ENCODE measurements at regions not wholly inside any gene's neighbourhood (a gene's known extent, or its start where the extent isn't known, plus 50 kb on each side); places are given as distances from the start of the nearest gene placed in this dataset.

- DNase-seq = no peak
Measured at GRCh38 chr1:29502225-29502910, 266.0 kb downstream of the PTPRU start.

GRCh38 chr1:29501227-29501976 is 265.1 kb downstream of the PTPRU start:
- DNase-seq = no peak

GRCh38 chr1:29500651-29501050 is 264.3 kb downstream of the PTPRU start:
- no peak for DNase-seq

DNA sequence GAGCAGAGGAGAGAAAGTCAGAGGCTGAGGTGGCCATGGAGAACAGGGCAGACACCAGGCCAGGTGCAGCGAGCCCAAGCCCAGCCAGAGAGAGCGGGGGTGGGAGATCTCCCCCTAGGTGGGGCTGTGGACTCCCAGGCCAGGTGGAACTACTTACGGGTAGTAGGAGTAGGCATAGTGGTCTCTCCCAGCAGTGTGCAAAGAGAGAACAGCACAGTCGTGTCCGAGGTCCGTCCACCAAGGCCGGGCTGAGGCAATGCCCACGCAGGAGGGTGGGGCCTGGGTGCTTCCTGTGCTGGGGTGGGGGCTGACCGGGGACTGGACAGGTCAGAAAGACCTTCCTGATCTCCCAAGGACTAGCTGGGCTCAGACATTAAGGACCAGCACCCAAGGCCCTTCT is 263.7 kb downstream of the PTPRU start:
- no peak for DNase-seq

GRCh38 chr1:29499104-29499650 is 262.9 kb downstream of the PTPRU start:
- DNase-seq = no peak

GRCh38 chr1:29498126-29499103 is 262.1 kb downstream of the PTPRU start:
- no peak for DNase-seq

DNA sequence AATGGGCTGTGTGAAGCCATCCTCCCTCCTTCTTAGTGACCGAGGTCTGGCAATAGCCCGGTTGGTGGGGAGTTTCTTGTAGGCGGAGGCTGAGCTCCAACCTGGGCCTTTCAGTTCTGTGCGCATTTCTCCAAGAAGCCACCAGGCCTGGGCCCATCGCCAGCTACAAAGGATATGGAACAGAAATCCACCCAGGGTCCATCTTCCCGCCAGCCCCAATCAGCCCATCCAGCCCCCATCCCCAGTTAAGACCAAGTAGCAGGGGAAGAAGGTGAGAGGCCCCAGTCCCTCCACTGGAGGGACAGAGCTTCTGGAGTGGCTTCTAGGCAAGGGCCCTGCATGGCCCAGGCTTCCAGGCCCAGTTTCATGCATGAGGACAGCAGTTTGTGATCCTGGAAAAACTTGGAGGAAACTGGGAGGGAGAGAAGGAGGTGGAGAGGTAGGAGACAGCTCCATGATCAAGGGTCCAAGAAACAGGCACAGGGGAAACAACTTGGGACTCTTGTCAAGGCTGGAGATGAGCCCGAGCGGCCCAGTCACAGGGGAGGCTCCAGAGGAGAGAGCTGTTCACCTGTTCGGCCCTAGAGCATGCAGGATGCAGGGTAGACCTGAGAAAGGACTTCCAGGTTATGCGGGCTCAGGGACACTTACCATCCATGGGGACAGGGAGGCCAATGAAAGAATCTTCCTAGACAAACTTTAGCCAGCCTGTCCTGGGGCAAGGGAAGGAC is 261.2 kb downstream of the PTPRU start:
- DNase-seq = no peak

GRCh38 chr1:29496701-29497100 is 260.4 kb downstream of the PTPRU start:
- DNase-seq = no peak

GRCh38 chr1:29490204-29490934 is 254.0 kb downstream of the PTPRU start:
- no peak for DNase-seq

GRCh38 chr1:29489471-29489870 is 253.1 kb downstream of the PTPRU start:
- DNase-seq = no peak

DNA sequence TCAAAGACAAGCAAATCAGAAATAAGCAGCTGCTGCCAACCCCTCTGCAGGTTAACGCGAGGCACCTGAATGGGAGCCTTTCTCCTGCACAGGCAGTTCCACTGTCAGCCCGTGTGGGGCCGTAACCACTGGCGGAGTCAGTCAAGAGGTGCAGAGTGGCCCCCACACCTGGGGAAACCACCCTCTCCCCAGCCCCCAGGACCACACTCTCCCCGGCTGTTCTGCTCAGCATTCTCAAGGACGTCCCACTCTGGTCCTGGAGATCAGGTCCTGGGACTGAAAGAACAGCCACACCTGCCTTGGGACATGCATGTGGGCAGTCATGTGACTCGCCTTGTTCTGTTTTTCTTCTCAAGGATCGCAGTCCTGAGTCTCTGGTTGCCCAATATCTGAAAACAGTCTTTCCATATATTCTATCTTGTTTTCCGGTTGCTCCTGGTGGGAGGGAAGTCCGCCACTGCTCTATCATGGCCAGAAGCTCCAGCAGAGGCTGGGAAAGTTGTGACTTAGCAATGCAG is 252.5 kb downstream of the PTPRU start:
- no peak for DNase-seq

GRCh38 chr1:29488086-29488793 is 251.9 kb downstream of the PTPRU start:
- no peak for DNase-seq

GRCh38 chr1:29487291-29487690 is 251.0 kb downstream of the PTPRU start:
- no peak for DNase-seq

- DNase-seq = no peak
Measured at GRCh38 chr1:29485096-29485925, 249.0 kb downstream of the PTPRU start.

- DNase-seq = no peak
Measured at GRCh38 chr1:29482991-29483390, 246.7 kb downstream of the PTPRU start.

- DNase-seq = no peak
Measured at GRCh38 chr1:29482064-29482463, 245.7 kb downstream of the PTPRU start.

DNA sequence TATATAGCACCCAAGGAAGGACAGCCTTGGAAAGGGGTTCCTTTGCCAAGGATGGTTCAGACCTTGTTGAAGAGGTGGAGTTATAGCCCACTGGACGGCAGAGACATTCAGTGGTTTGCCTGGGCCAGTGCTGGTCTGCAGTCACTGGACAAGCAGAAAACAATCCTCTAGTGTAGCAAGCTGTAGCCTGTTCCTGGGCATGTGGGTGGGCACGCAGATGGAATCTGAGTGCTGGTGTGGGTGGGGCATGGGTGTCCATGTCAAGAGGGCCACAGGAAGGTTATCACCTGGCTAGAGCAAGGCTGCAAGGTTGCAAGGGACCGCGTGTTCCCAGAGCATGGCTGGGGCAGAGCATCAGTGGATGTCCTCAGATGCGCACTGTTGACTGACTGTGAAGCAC is 244.7 kb downstream of the PTPRU start:
- DNase-seq = no peak

DNA sequence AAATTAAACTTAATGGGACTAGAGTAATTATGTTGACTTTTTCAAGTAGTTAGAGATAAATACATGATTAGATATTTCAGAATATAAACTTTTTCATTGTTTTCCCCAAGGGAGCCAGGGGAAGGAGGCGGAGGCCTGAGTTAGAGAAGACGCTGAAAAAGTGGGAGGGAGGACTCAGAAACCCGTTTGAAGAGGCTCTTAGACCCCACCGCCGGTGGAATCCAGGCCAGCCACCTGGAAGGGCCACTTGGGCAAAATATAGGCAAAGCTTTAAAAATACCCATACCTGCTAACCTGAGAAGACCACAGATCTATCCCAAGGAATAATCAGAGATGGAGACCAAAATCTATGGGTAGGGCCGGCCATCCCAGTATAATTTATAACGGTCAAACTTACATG is 242.6 kb downstream of the PTPRU start:
- DNase-seq = no peak

- no peak for DNase-seq
Measured at GRCh38 chr1:29478151-29478791, 241.9 kb downstream of the PTPRU start.
